Peyer's patch (tissue), 4 donors: ENCODE measurements at regions not wholly inside any gene's neighbourhood (a gene's known extent, or its start where the extent isn't known, plus 50 kb on each side); places are given as distances from the start of the nearest gene placed in this dataset.

ENCODE experiments used
- DNase-seq, 3 donors: peaks; one replicate each; pipeline ENCODE4 v3.0.0-alpha.2; 2017 to 2019
- H3K27ac ChIP-seq, 4 donors: fragments of 200-600 bp; sonication (generic); one replicate each; pipeline ENCODE4 v1.5.1; 2016 to 2019
- H3K27me3 ChIP-seq, 2 donors: fragments of 200-600 bp; sonication (generic); one replicate each; pipeline ENCODE4 v1.5.1; 2019
- H3K36me3 ChIP-seq, 3 donors: fragments of 200-600 bp; sonication (generic); one replicate each; pipeline ENCODE4 v1.5.1; 2016 to 2019
- H3K4me1 ChIP-seq, 4 donors: fragments of 200-600 bp; sonication (generic); one replicate each; pipeline ENCODE4 v1.5.1; 2016 to 2019
- H3K4me3 ChIP-seq, 4 donors: fragments of 200-600 bp; sonication (generic); 1 replicate in 3 of 4; 2 replicates in 1 of 4; pipeline ENCODE4 v1.5.1; 2016 to 2019; ENCODE audit warnings: mild to moderate bottlenecking in 1 of 4
- H3K9me3 ChIP-seq, 4 donors: fragments of 200-600 bp; sonication (generic); one replicate each; pipeline ENCODE4 v1.5.1; 2016 to 2019; ENCODE audit warnings: mild to moderate bottlenecking in 1 of 4
- CTCF ChIP-seq, 6 experiments: fragments of 450-650 bp in 4 of 6; fragments of 200-600 bp in 2 of 6; sonication (generic) in 1 of 6; IDR thresholded peaks; one replicate each; pipeline ENCODE4 v1.5.1; 2017 to 2019; ENCODE audit warnings: antibody characterized with exemption in 6 of 6, mild to moderate bottlenecking in 3 of 6, moderate library complexity in 1 of 6
- POLR2A ChIP-seq, 2 donors: fragments of 450-650 bp; IDR thresholded peaks; one replicate each; pipeline ENCODE4 v1.5.1; 2017; ENCODE audit warnings: antibody characterized with exemption in 2 of 2, mild to moderate bottlenecking in 2 of 2, moderate library complexity in 2 of 2

DNA sequence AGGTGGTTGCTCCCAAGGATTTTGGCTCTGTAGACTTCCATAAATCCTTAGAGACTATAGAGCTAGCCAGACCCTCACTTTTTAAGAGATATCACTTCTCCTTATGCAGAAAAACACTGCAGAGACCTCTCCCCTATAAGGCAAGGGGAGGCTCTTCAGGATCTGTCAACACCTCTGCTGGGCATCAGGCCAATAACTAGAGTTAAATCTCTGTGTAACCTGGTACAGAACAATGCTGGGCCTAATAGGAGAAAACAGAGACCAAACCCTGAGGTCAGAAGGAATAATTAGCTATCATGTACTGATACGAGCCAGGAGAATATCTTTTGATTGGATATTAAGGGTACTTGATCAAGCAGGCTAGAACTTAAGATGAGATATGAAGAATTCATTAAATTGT is 358.5 kb downstream of the TBC1D4 start:
- DNase-seq: no peak
- Histone ChIP-seq H3K27ac (no peak overlapping the region), H3K4me1 (no peaks in the 10 kb centered on the region), H3K9me3 (no peaks in the 10 kb centered on the region), H3K4me3 (no peak overlapping the region), H3K36me3 (no peaks in the 10 kb centered on the region), H3K27me3 (no peaks in the 10 kb centered on the region)
- TF ChIP-seq CTCF (IDR thresholded peaks at IDR 0.05): no peak
- TF ChIP-seq POLR2A (IDR thresholded peaks at IDR 0.05): no peak

DNA sequence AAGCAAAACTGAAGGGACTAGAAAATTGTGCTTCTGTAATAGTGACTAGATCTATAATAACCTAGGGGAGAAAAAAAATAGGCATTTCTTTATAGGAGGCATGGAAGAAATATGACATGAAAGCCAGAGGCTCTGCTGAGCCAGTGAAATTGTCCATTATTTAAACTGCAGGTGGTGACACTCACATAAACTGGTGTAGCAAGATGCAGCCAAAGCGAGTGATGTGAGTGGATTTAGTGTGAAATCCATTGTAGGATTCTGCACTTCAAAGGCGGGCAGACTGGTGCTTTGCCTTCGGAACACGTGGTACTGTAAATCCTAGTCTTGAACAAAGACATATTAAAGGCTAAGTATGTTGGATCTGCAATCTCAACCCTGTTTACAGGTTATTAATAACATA is 361.9 kb downstream of the TBC1D4 start:
- no peaks in the 10 kb centered on the region for H3K9me3 ChIP-seq
- H3K36me3 ChIP-seq: no peaks in the 10 kb centered on the region
- H3K27me3 ChIP-seq: no peaks in the 10 kb centered on the region
- no peak overlapping the region for H3K4me3 ChIP-seq
- no peaks in the 10 kb centered on the region for H3K4me1 ChIP-seq
- no peak for DNase-seq
- no peak for TF ChIP-seq CTCF (IDR thresholded peaks at IDR 0.05)
- no peak for TF ChIP-seq POLR2A (IDR thresholded peaks at IDR 0.05)
- H3K27ac ChIP-seq: no peak overlapping the region

- Histone ChIP-seq H3K27ac (no peak overlapping the region), H3K9me3 (no peaks in the 10 kb centered on the region), H3K36me3 (no peaks in the 10 kb centered on the region), H3K27me3 (no peaks in the 10 kb centered on the region), H3K4me3 (no peak overlapping the region), H3K4me1 (no peaks in the 10 kb centered on the region)
- TF ChIP-seq POLR2A (IDR thresholded peaks at IDR 0.05) (no peak), CTCF (IDR thresholded peaks at IDR 0.05) (no peak)
- no peak for DNase-seq
Measured at GRCh38 chr13:75115171-75115570, 366.8 kb downstream of the TBC1D4 start.

DNA sequence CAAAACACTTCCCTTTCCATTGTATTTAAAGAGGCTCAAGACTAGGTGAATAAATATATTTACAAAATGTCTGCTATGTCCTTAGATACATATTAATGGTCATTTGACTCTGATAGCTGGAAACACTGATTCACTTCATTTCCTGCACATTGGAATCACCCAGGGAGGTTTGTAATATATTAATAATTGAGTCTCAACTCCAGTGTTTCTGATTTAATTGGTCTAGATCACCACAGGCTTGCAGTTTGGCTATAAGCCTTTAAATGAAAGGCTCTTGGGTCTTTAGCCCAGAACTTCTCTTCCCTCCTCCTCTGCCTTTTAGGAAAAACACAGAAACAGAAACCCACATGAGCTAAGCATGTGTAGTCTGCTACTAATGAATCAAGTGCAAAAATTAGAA is 378.0 kb downstream of the TBC1D4 start:
- Histone ChIP-seq H3K4me3 (no peak overlapping the region), H3K27me3 (no peaks in the 10 kb centered on the region), H3K9me3 (no peaks in the 10 kb centered on the region), H3K27ac (no peak overlapping the region), H3K36me3 (no peaks in the 10 kb centered on the region), H3K4me1 (no peaks in the 10 kb centered on the region)
- TF ChIP-seq CTCF (IDR thresholded peaks at IDR 0.05): no peak
- TF ChIP-seq POLR2A (IDR thresholded peaks at IDR 0.05): no peak
- no peak for DNase-seq

- Histone ChIP-seq H3K27me3 (no peaks in the 10 kb centered on the region), H3K36me3 (no peaks in the 10 kb centered on the region), H3K27ac (no peak overlapping the region), H3K4me1 (no peaks in the 10 kb centered on the region), H3K9me3 (no peaks in the 10 kb centered on the region), H3K4me3 (no peak overlapping the region)
- TF ChIP-seq POLR2A (IDR thresholded peaks at IDR 0.05): no peak
- no peak for TF ChIP-seq CTCF (IDR thresholded peaks at IDR 0.05)
- no peak for DNase-seq
Measured at GRCh38 chr13:75102001-75102716, 379.8 kb downstream of the TBC1D4 start.

GRCh38 chr13:75101348-75101747 is 380.6 kb downstream of the TBC1D4 start:
- Histone ChIP-seq H3K27ac (no peak overlapping the region), H3K4me1 (no peaks in the 10 kb centered on the region), H3K9me3 (no peaks in the 10 kb centered on the region), H3K4me3 (no peak overlapping the region), H3K36me3 (no peaks in the 10 kb centered on the region), H3K27me3 (no peaks in the 10 kb centered on the region)
- DNase-seq: no peak
- no peak for TF ChIP-seq POLR2A (IDR thresholded peaks at IDR 0.05)
- TF ChIP-seq CTCF (IDR thresholded peaks at IDR 0.05): no peak
